K562 (cell line): ENCODE measurements at regions not wholly inside any gene's neighbourhood (a gene's known extent, or its start where the extent isn't known, plus 50 kb on each side); places are given as distances from the start of the nearest gene placed in this dataset.

Experiments
- ATF7 ChIP-seq: fragments of 450-650 bp; IDR thresholded peaks from 2 replicates; pipeline ENCODE4 v1.7.1; 2014; ENCODE audit warnings: mild to moderate bottlenecking, moderate library complexity
- CC2D1A ChIP-seq: fragments of 450-650 bp; IDR thresholded peaks from 2 replicates; pipeline ENCODE4 v1.6.1; 2017; ENCODE audit warnings: mild to moderate bottlenecking
- CHCHD3 ChIP-seq: fragments of 250-450 bp; sonication (Bioruptor Pico); IDR thresholded peaks from 2 replicates; pipeline ENCODE4 v2.1.2; 2022; ENCODE audit warnings: mild to moderate bottlenecking
- FOSL1 ChIP-seq: fragments of 200-800 bp; sonication (Bioruptor generic); conservative IDR thresholded peaks from 2 replicates; pipeline ENCODE4 v1.6.1; 2016; ENCODE audit warnings: missing genetic modification characterization, missing compliant biosample characterization
- FOXA3 ChIP-seq, 2 experiments: fragments of 450-650 bp in 1 of 2; sonication (generic) in 1 of 2; formaldehyde crosslinking; IDR thresholded peaks in 1 of 2; conservative IDR thresholded peaks in 1 of 2; 2 replicates each; pipeline versions ENCODE4 v1.4.0 to v1.8.0; 2020 to 2022; ENCODE audit warnings: mild to moderate bottlenecking in 2 of 2, missing genetic modification reagents in 1 of 2
- HSF4 ChIP-seq: fragments of 250-450 bp; sonication (Bioruptor Pico); IDR thresholded peaks from 2 replicates; pipeline ENCODE4 v2.1.2; 2022; ENCODE audit warnings: mild to moderate bottlenecking, moderate library complexity, borderline replicate concordance
- NONO ChIP-seq, 2 experiments: fragments of 200-400 bp in 1 of 2; fragments of 450-650 bp in 1 of 2; formaldehyde crosslinking in 1 of 2; IDR thresholded peaks; 2 replicates each; pipeline ENCODE4 v1.6.1; 2017; ENCODE audit warnings: low read depth in 2 of 2, mild to moderate bottlenecking in 2 of 2, moderate library complexity in 2 of 2, low read length in 1 of 2
- NR0B1 ChIP-seq: fragments of 450-650 bp; IDR thresholded peaks from one replicate; pipeline ENCODE4 v1.6.1; 2018; ENCODE audit warnings: mild to moderate bottlenecking, moderate library complexity; ENCODE audit not compliant: partially characterized antibody
- PURB ChIP-seq: sonication (generic); formaldehyde crosslinking; IDR thresholded peaks from 2 replicates; pipeline ENCODE4 v1.9.0; 2021; ENCODE audit warnings: low read depth, mild to moderate bottlenecking, missing genetic modification reagents
- SP2 ChIP-seq: IDR thresholded peaks from 2 replicates; pipeline ENCODE4 v1.6.1; 2011; ENCODE audit warnings: mild to moderate bottlenecking, low read depth, low read length, moderate library complexity; ENCODE audit not compliant: poor library complexity, severe bottlenecking; ENCODE audit errors: extremely low read depth
- SPI1 ChIP-seq: IDR thresholded peaks from 2 replicates; pipeline ENCODE4 v1.6.1; 2011; ENCODE audit warnings: low read depth, low read length, control low read depth, borderline replicate concordance
- ZNF165 ChIP-seq: fragments of 250-450 bp; sonication (Bioruptor Pico); IDR thresholded peaks from 2 replicates; pipeline ENCODE4 v1.4.0; 2020; ENCODE audit warnings: borderline replicate concordance
- TF ChIP-seq, protein P1 (sequence below): fragments of 450-650 bp; IDR thresholded peaks from 2 replicates; pipeline ENCODE4 v1.6.1; 2018; ENCODE audit not compliant: partially characterized antibody

DNA sequence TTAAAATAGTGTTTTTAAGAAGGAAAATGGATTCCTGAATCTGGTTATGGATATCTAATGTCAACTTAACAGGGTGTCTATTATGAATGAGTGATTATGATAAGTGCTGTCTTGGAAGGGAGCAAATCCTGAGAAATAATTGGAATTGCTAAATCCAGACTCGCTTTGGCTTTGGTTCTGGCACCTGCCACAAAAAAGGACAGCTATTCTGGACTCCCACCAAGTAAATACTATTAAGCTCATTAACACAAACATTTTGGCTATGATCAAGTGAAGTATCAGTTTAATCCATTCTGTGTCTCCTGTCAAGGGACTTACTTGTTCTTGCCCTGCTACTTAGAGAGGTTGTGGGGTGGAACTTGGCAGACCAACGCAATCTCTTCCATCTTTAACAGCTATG lies 403.7 kb downstream of the CENPC start (continued):
- no peak for TF ChIP-seq FOXA3 (CRISPR knock-in tag; conservative IDR thresholded peaks at IDR 0.05 in 1 of 2, IDR thresholded peaks at IDR 0.05 in 1 of 2)
- TF ChIP-seq SPI1, result no peak
- TF ChIP-seq CHCHD3 (CRISPR knock-in tag), result no peak
- no peak for TF ChIP-seq NONO (IDR thresholded peaks at IDR 0.05; ENCODE audit: low read depth in 2 of 2, low read length in 1 of 2)
- no peak for TF ChIP-seq SP2
- no peak for TF ChIP-seq NR0B1
- TF ChIP-seq, protein P1, sequence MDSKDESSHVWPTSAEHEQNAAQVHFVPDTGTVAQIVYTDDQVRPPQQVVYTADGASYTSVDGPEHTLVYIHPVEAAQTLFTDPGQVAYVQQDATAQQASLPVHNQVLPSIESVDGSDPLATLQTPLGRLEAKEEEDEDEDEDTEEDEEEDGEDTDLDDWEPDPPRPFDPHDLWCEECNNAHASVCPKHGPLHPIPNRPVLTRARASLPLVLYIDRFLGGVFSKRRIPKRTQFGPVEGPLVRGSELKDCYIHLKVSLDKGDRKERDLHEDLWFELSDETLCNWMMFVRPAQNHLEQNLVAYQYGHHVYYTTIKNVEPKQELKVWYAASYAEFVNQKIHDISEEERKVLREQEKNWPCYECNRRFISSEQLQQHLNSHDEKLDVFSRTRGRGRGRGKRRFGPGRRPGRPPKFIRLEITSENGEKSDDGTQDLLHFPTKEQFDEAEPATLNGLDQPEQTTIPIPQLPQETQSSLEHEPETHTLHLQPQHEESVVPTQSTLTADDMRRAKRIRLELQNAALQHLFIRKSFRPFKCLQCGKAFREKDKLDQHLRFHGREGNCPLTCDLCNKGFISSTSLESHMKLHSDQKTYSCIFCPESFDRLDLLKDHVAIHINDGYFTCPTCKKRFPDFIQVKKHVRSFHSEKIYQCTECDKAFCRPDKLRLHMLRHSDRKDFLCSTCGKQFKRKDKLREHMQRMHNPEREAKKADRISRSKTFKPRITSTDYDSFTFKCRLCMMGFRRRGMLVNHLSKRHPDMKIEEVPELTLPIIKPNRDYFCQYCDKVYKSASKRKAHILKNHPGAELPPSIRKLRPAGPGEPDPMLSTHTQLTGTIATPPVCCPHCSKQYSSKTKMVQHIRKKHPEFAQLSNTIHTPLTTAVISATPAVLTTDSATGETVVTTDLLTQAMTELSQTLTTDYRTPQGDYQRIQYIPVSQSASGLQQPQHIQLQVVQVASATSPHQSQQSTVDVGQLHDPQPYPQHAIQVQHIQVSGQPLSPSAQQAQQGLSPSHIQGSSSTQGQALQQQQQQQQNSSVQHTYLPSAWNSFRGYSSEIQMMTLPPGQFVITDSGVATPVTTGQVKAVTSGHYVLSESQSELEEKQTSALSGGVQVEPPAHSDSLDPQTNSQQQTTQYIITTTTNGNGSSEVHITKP, result no peak
- TF ChIP-seq PURB (CRISPR knock-in tag), result no peak
- no peak for TF ChIP-seq CC2D1A
- TF ChIP-seq HSF4 (CRISPR knock-in tag), result no peak
- no peak for TF ChIP-seq FOSL1 (tag)
- no peak for TF ChIP-seq ATF7
- TF ChIP-seq ZNF165, result no peak
